Fibroblast of lung (primary cell): ENCODE measurements at regions not wholly inside any gene's neighbourhood (a gene's known extent, or its start where the extent isn't known, plus 50 kb on each side); places are given as distances from the start of the nearest gene placed in this dataset.

Source experiments
- DNase-seq, 2 donors: peaks; one replicate each; pipeline versions ENCODE4 v3.0.0 to v3.0.0-alpha.2; 2010; ENCODE audit warnings: low read depth in 2 of 2
- H2AFZ ChIP-seq: 2 replicates; pipeline ENCODE4 v1.5.1; 2012; ENCODE audit warnings: low read length, control low read depth, inconsistent platforms
- H3K27ac ChIP-seq: 2 replicates; pipeline ENCODE4 v1.5.1; 2011; ENCODE audit warnings: low read length, control low read depth; ENCODE audit not compliant: insufficient read depth
- H3K27me3 ChIP-seq: 2 replicates; pipeline ENCODE4 v1.5.1; 2011; ENCODE audit warnings: mild to moderate bottlenecking, low read length; ENCODE audit not compliant: control insufficient read depth, insufficient read depth
- H3K36me3 ChIP-seq: 2 replicates; pipeline ENCODE4 v1.5.1; 2011; ENCODE audit warnings: low read length; ENCODE audit not compliant: control insufficient read depth, insufficient read depth
- H3K4me1 ChIP-seq: 2 replicates; pipeline ENCODE4 v1.5.1; 2011; ENCODE audit warnings: low read length; ENCODE audit not compliant: control insufficient read depth, insufficient read depth; ENCODE audit errors: extremely low read depth
- H3K4me2 ChIP-seq: 2 replicates; pipeline ENCODE4 v1.5.1; 2011; ENCODE audit warnings: low read length, control low read depth; ENCODE audit not compliant: insufficient read depth; ENCODE audit errors: extremely low read depth
- H3K4me3 ChIP-seq, 4 experiments: fragments of 200-600 bp in 1 of 4; sonication (generic) in 1 of 4; replicated peaks in 1 of 4; 2 replicates each; pipeline ENCODE4 v1.5.1; 2011 to 2016; ENCODE audit warnings: low read length in 4 of 4, low read depth in 3 of 4, mild to moderate bottlenecking in 3 of 4, control low read depth in 2 of 4, inconsistent platforms in 1 of 4, mixed read lengths in 1 of 4; ENCODE audit not compliant: insufficient read depth in 1 of 4; ENCODE audit errors: control extremely low read depth in 1 of 4
- H3K79me2 ChIP-seq: 2 replicates; pipeline ENCODE4 v1.5.1; 2012; ENCODE audit warnings: mild to moderate bottlenecking, low read length, inconsistent platforms; ENCODE audit not compliant: control insufficient read depth, insufficient read depth
- H3K9ac ChIP-seq: 2 replicates; pipeline ENCODE4 v1.5.1; 2011; ENCODE audit warnings: mild to moderate bottlenecking, low read length, control low read depth; ENCODE audit not compliant: insufficient read depth
- H3K9me3 ChIP-seq: 2 replicates; pipeline ENCODE4 v1.5.1; 2012; ENCODE audit warnings: low read depth, low read length; ENCODE audit not compliant: control insufficient read depth, insufficient read depth
- H4K20me1 ChIP-seq: 2 replicates; pipeline ENCODE4 v1.5.1; 2011; ENCODE audit warnings: low read length; ENCODE audit not compliant: control insufficient read depth, insufficient read depth; ENCODE audit errors: extremely low read depth
- CTCF ChIP-seq, 2 donors: IDR thresholded peaks in 1 of 2; conservative IDR thresholded peaks in 1 of 2; 1 replicate in 1 of 2; 2 replicates in 1 of 2; pipeline ENCODE4 v1.5.1; 2011 to 2012; ENCODE audit warnings: low read length in 2 of 2, control low read depth in 1 of 2, inconsistent platforms in 1 of 2, low read depth in 1 of 2, mild to moderate bottlenecking in 1 of 2
- EZH2 ChIP-seq: IDR thresholded peaks from 2 replicates; pipeline ENCODE4 v1.5.1; 2012; ENCODE audit warnings: low read length, control low read depth, mild to moderate bottlenecking; ENCODE audit errors: missing control alignments

DNA sequence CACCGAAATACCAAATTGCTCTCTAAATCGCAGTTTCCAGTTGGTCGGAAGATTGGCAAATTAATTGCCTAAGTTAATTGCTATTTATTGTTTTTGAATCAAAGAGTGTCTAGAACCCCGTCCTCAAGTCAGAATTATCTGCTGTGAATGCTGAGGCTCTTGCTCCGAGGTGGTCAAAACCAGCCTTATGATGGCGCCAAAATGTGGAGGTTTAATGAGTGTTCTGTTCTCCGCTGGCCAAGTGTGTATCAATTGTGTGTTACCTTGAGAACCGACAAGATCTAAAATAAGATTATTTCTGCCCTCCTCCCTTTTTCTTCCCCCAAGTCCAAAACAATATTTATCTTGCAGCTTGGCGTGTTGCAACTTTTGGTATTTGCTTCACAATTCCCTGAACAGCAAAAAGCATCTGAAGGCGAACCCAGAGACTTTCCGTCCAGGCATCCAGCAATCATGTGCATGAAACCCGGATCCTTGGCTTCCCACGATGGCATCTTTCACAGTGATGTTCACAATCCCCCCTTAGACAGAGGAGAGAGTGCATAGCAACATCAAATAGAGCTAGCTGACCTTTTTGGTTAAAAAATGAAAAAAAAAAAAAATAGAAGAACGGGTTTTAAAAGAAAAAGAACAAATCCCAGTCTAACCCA is 323.0 kb downstream of the MYCN start:
- Histone ChIP-seq H2AFZ (no peak overlapping the region), H3K27ac (no peak overlapping the region), H3K4me1 (no peaks in the 10 kb centered on the region), H4K20me1 (no peaks in the 10 kb centered on the region), H3K36me3 (no peaks in the 10 kb centered on the region), H3K4me3 (no peak overlapping the region), H3K9ac (no peak overlapping the region), H3K27me3 (no peaks in the 10 kb centered on the region), H3K4me2 (no peak overlapping the region), H3K9me3 (no peaks in the 10 kb centered on the region), H3K79me2 (no peaks in the 10 kb centered on the region)
- TF ChIP-seq CTCF (conservative IDR thresholded peaks at IDR 0.05 in 1 of 2, IDR thresholded peaks at IDR 0.05 in 1 of 2; ENCODE audit: low read depth in 1 of 2, low read length in 2 of 2) (no peak), EZH2 (no peak)
- DNase-seq: no peak

DNA sequence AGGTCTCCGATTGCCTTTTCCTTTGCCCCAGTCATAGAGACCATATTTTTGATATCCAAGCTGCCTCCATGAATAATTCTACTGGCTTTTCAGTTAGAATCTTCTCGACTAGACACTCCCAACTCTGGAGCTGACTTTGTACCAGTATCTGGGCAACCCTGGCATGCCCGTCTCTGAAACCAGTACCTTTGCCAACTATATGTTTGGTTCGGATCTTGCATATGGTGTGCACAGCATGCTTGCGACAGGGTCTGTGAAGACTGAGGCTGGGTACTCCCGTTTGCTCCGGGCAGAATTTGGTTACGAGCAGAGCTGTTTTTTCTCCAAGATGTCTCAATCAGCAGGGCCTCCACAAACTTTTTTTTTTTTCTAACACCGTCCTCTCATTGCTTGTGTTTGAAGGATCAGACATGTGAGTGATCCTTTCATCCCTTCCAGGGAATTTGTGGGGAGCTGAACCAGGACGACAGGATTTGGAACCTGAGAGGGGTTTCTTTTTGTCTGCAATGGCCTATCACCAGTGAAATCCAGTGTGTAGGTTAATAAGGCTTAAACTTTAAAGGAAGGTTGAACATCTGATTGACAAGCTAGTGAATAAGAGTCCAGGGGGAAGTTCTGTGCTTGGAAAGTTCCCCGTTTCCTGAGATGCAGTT is 322.3 kb downstream of the MYCN start:
- no peaks in the 10 kb centered on the region for H3K27me3 ChIP-seq
- no peak overlapping the region for H3K27ac ChIP-seq
- no peaks in the 10 kb centered on the region for H3K36me3 ChIP-seq
- no peaks in the 10 kb centered on the region for H3K9me3 ChIP-seq
- no peak overlapping the region for H3K4me3 ChIP-seq
- no peaks in the 10 kb centered on the region for H3K4me1 ChIP-seq
- H4K20me1 ChIP-seq: no peaks in the 10 kb centered on the region
- H3K4me2 ChIP-seq: no peak overlapping the region
- no peaks in the 10 kb centered on the region for H3K79me2 ChIP-seq
- no peak for DNase-seq
- no peak overlapping the region for H2AFZ ChIP-seq
- H3K9ac ChIP-seq: no peak overlapping the region
- TF ChIP-seq CTCF (conservative IDR thresholded peaks at IDR 0.05 in 1 of 2, IDR thresholded peaks at IDR 0.05 in 1 of 2; ENCODE audit: low read depth in 1 of 2, low read length in 2 of 2) (no peak), EZH2 (no peak)

- no peak for DNase-seq
Measured at GRCh38 chr2:16261791-16262190, 321.4 kb downstream of the MYCN start.

More at GRCh38 chr2:16261791-16262190, 321.4 kb downstream of the MYCN start:
- no peak overlapping the region for H3K4me3 ChIP-seq
- H3K36me3 ChIP-seq: no peaks in the 10 kb centered on the region
- H2AFZ ChIP-seq: no peak overlapping the region
- no peaks in the 10 kb centered on the region for H3K4me1 ChIP-seq
- H3K27me3 ChIP-seq: no peaks in the 10 kb centered on the region
- H3K27ac ChIP-seq: no peak overlapping the region
- H4K20me1 ChIP-seq: no peaks in the 10 kb centered on the region
- no peak overlapping the region for H3K4me2 ChIP-seq
- no peak for TF ChIP-seq EZH2
- TF ChIP-seq CTCF (conservative IDR thresholded peaks at IDR 0.05 in 1 of 2, IDR thresholded peaks at IDR 0.05 in 1 of 2; ENCODE audit: low read depth in 1 of 2, low read length in 2 of 2): no peak
- no peak overlapping the region for H3K9ac ChIP-seq
- no peaks in the 10 kb centered on the region for H3K79me2 ChIP-seq
- H3K9me3 ChIP-seq: no peaks in the 10 kb centered on the region
